Esophagus squamous epithelium (tissue), 5 donors: ENCODE measurements at regions not wholly inside any gene's neighbourhood (a gene's known extent, or its start where the extent isn't known, plus 50 kb on each side); places are given as distances from the start of the nearest gene placed in this dataset.

ENCODE experiments used
- DNase-seq: peaks from one replicate; lab custom pipeline; 2025; lab: John Stamatoyannopoulos, UW
- H3K27ac ChIP-seq, 4 donors: fragments of 200-600 bp; sonication (generic); one replicate each; pipeline ENCODE4 v1.5.1; 2016 to 2019; ENCODE audit warnings: mild to moderate bottlenecking in 1 of 4
- H3K27me3 ChIP-seq, 4 donors: fragments of 200-600 bp; sonication (generic); 1 replicate in 3 of 4; 2 replicates in 1 of 4; pipeline versions ENCODE4 v1.5.1 to v1.6.0; 2017 to 2021; ENCODE audit warnings: antibody characterized with exemption in 1 of 4
- H3K36me3 ChIP-seq, 3 donors: fragments of 200-600 bp; sonication (generic); one replicate each; pipeline ENCODE4 v1.5.1; 2016 to 2019
- H3K4me1 ChIP-seq, 3 donors: fragments of 200-600 bp; sonication (generic); one replicate each; pipeline ENCODE4 v1.5.1; 2017 to 2019
- H3K4me3 ChIP-seq, 4 donors: fragments of 200-600 bp; sonication (generic); 1 replicate in 3 of 4; 2 replicates in 1 of 4; pipeline ENCODE4 v1.5.1; 2016 to 2019; ENCODE audit warnings: mild to moderate bottlenecking in 2 of 4, moderate library complexity in 1 of 4
- H3K9me3 ChIP-seq, 3 donors: fragments of 200-600 bp; sonication (generic); one replicate each; pipeline ENCODE4 v1.5.1; 2016 to 2019
- POLR2A ChIP-seq, 4 donors: fragments of 450-650 bp; IDR thresholded peaks; one replicate each; pipeline ENCODE4 v1.6.1; 2017; ENCODE audit warnings: antibody characterized with exemption in 4 of 4, mild to moderate bottlenecking in 4 of 4, moderate library complexity in 3 of 4
- WGBS, 2 donors: methylation state at CpG; one replicate each; pipeline ENCODE4 v1.1.5; 2018; 5-methylcytosine and 5-hydroxymethylcytosine counted together
- intact Hi-C: fragments of 100-400 bp; cut with DNase I; formaldehyde crosslinking; loops from one replicate; pipeline ENCODE4 v1.15.0; 2022
- TF ChIP-seq, protein P1 (sequence below), 6 experiments: fragments of 450-650 bp in 4 of 6; fragments of 200-600 bp in 2 of 6; sonication (generic) in 2 of 6; IDR thresholded peaks; one replicate each; pipeline ENCODE4 v1.5.1; 2016 to 2019; ENCODE audit warnings: antibody characterized with exemption in 6 of 6, mild to moderate bottlenecking in 4 of 6, moderate library complexity in 4 of 6
- donor health status: DM: yes; HTN: yes; CAD: no.

DNA sequence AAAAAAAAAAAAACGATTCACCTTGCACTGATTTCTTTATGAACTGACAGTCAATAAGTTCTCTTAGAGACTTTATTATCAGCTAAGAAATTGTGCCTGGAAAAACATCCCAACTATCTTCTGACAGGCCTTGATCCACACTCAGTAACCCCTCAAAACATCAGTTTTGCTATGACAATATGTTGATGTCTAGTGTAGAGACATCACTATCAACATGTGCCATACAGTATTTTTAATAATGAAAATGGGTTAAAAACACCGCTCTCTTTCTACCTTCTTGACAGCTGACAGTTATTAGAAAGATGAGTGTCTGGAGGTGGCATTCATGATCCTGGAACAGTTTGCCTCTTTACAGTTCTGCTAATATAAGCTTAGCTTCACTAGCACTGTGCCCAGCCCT, 175.8 kb upstream of the TMEM229A start:
- no peaks in the 10 kb centered on the region for H3K4me1 ChIP-seq
- 46 to 54% methylated on average over 2 of the region's 2 CpGs for WGBS, 2 donors
- H3K36me3 ChIP-seq = no peaks in the 10 kb centered on the region
- DNase-seq = no peak
- no peak for TF ChIP-seq POLR2A (IDR thresholded peaks at IDR 0.05)
- TF ChIP-seq, protein P1, sequence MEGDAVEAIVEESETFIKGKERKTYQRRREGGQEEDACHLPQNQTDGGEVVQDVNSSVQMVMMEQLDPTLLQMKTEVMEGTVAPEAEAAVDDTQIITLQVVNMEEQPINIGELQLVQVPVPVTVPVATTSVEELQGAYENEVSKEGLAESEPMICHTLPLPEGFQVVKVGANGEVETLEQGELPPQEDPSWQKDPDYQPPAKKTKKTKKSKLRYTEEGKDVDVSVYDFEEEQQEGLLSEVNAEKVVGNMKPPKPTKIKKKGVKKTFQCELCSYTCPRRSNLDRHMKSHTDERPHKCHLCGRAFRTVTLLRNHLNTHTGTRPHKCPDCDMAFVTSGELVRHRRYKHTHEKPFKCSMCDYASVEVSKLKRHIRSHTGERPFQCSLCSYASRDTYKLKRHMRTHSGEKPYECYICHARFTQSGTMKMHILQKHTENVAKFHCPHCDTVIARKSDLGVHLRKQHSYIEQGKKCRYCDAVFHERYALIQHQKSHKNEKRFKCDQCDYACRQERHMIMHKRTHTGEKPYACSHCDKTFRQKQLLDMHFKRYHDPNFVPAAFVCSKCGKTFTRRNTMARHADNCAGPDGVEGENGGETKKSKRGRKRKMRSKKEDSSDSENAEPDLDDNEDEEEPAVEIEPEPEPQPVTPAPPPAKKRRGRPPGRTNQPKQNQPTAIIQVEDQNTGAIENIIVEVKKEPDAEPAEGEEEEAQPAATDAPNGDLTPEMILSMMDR (IDR thresholded peaks at IDR 0.05) = no peak
- no peaks in the 10 kb centered on the region for H3K27me3 ChIP-seq
- no peaks in the 10 kb centered on the region for H3K9me3 ChIP-seq
- intact Hi-C loops = no loop called here
- no peak overlapping the region for H3K4me3 ChIP-seq
- no peak overlapping the region for H3K27ac ChIP-seq

DNA sequence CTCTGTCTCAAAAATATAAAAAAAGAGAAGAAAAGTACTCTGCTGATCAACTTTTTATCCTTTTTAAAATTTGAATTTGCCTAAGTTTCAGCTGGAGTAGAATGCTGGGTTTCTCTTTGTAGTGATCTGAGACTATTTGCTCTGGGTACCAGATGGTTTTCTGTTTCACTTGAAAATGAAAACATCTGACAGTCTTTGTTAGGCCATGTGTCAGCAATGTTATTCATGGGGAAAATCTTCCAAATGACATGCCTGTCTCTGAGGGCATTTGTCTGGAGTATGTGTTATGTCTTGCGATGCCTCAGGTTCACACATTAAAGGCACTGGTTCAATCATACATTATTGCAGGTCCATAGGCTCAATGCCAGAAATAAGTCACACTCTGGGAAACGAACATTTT, 175.3 kb upstream of the TMEM229A start:
- no peak for TF ChIP-seq POLR2A (IDR thresholded peaks at IDR 0.05)
- TF ChIP-seq, protein P1 (IDR thresholded peaks at IDR 0.05) = no peak
- Histone ChIP-seq H3K27ac (no peak overlapping the region), H3K27me3 (no peaks in the 10 kb centered on the region), H3K9me3 (no peaks in the 10 kb centered on the region), H3K4me1 (no peaks in the 10 kb centered on the region), H3K36me3 (no peaks in the 10 kb centered on the region), H3K4me3 (no peak overlapping the region)
- intact Hi-C loops = no loop called here
- 21 to 40% methylated on average over 2 of the region's 2 CpGs for WGBS, 2 donors
- DNase-seq = no peak

DNA sequence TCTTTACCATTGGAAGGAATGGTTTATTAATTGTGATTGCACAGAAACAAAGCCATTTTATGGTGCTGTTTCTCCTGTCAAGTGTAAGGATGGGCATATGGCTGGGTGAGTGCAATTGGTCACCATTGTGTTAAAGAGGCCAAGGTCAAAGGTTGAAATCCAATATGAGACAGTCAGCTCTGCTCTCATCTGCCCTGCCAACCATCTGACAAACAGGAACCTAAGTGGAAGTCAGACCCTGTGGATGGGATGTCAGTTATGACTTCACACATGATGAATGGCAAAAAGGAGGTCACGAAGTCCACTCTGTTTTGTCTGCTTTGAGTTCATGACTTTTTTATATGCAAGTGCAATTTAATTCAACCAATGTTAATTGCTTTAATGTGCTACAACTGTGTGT, 172.7 kb upstream of the TMEM229A start:
- no peak for DNase-seq
- intact Hi-C loops = no loop called here
- TF ChIP-seq, protein P1 (IDR thresholded peaks at IDR 0.05) = no peak
- no peak for TF ChIP-seq POLR2A (IDR thresholded peaks at IDR 0.05)
- H3K4me3 ChIP-seq = no peak overlapping the region
- H3K27me3 ChIP-seq = no peaks in the 10 kb centered on the region
- no peaks in the 10 kb centered on the region for H3K9me3 ChIP-seq
- WGBS, 2 donors = 62 to 64% methylated on average over 1 of the region's 1 CpG
- H3K36me3 ChIP-seq = no peaks in the 10 kb centered on the region
- H3K27ac ChIP-seq = no peak overlapping the region
- no peaks in the 10 kb centered on the region for H3K4me1 ChIP-seq

DNA sequence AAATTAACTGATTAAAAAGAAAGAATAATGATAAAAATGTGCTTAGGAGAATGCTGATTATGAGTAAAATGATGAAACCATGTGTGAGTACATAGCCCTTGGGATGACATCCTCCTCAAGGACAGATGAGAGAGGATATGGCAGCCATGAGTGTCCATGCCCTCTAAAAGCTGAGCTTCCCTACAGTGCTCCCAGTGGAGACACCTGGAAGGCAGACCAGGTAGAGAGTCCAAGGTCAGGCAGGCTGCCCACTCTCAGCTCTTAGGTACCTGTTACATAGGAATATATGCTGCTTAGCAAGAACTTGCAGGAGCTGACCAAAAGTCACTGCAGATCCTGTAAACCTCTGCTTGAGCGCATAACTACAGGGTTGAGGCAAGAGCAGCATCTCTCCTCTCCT, 169.7 kb upstream of the TMEM229A start:
- 100% methylated on average over 1 of the region's 1 CpG for WGBS, 2 donors
- Histone ChIP-seq H3K36me3 (no peaks in the 10 kb centered on the region), H3K27me3 (no peaks in the 10 kb centered on the region), H3K9me3 (no peaks in the 10 kb centered on the region), H3K4me1 (no peaks in the 10 kb centered on the region), H3K27ac (no peak overlapping the region), H3K4me3 (no peak overlapping the region)
- no peak for TF ChIP-seq POLR2A (IDR thresholded peaks at IDR 0.05)
- TF ChIP-seq, protein P1 (IDR thresholded peaks at IDR 0.05) = no peak
- intact Hi-C loops = no loop called here
- DNase-seq = no peak

DNA sequence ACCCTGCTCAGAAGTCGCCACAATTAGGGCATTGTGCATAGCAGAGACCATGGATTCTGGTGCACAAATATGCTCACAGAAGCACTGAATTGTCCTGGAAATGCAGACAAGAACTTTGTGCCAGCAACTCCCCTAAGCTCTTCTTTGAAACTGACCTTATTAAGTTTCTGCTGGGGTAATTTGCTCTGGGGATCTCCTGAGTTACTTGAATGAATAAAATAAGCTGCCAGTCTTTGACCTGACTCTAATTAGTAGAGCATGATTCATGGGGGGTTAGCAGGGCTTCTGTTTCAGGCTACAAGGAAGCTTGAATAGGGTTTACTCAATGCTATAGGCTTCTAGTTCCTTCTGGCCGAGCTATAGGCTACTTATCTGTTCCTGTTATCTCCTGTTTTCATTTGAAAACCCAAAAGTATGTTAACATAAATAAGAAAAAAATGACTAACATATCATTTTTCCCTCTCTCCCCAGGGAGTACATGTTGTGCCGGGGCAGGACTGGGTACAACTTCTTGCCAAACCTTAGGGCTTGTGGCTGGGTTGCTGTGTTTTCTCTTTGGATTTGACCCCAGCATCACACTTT, 169.0 kb upstream of the TMEM229A start:
- intact Hi-C loops = no loop called here
- no peak for DNase-seq
- Histone ChIP-seq H3K4me3 (no peak overlapping the region), H3K27ac (no peak overlapping the region), H3K36me3 (no peaks in the 10 kb centered on the region), H3K4me1 (no peaks in the 10 kb centered on the region), H3K27me3 (no peaks in the 10 kb centered on the region), H3K9me3 (no peaks in the 10 kb centered on the region)
- TF ChIP-seq, protein P1 (IDR thresholded peaks at IDR 0.05) = no peak
- no peak for TF ChIP-seq POLR2A (IDR thresholded peaks at IDR 0.05)
- WGBS, 2 donors = 63 to 68% methylated on average over 3 of the region's 3 CpGs
